ENCODE measurements at regions not wholly inside any gene's neighbourhood (a gene's known extent, or its start where the extent isn't known, plus 50 kb on each side); places are given as distances from the start of the nearest gene placed in this dataset.

GRCh38 chr1:208513799-208514198, 269.6 kb upstream of the PLXNA2 start:
- no peak for DNase-seq (ENCODE audit: low read depth)

- no peak for DNase-seq (ENCODE audit: low read depth)
Measured at GRCh38 chr1:208515129-208515528, 270.9 kb upstream of the PLXNA2 start.

- DNase-seq (ENCODE audit: low read depth) = no peak
Measured at GRCh38 chr1:208516780-208517179, 272.6 kb upstream of the PLXNA2 start.

- DNase-seq (ENCODE audit: low read depth) = no peak
Measured at GRCh38 chr1:208520438-208521099, 276.4 kb upstream of the PLXNA2 start.

GRCh38 chr1:208521534-208521933, 277.4 kb upstream of the PLXNA2 start:
- no peak for DNase-seq (ENCODE audit: low read depth)

GRCh38 chr1:208523007-208523406, 278.8 kb upstream of the PLXNA2 start:
- no peak for DNase-seq (ENCODE audit: low read depth)

- no peak for DNase-seq (ENCODE audit: low read depth)
Measured at GRCh38 chr1:208524376-208524775, 280.2 kb upstream of the PLXNA2 start.

GRCh38 chr1:208524925-208525324, 280.7 kb upstream of the PLXNA2 start:
- DNase-seq (ENCODE audit: low read depth) = no peak

GRCh38 chr1:208525417-208525816, 281.2 kb upstream of the PLXNA2 start:
- DNase-seq (ENCODE audit: low read depth) = no peak

GRCh38 chr1:208526613-208527125, 282.5 kb upstream of the PLXNA2 start:
- DNase-seq (ENCODE audit: low read depth) = no peak

GRCh38 chr1:208527156-208527555, 283.0 kb upstream of the PLXNA2 start:
- no peak for DNase-seq (ENCODE audit: low read depth)

GRCh38 chr1:208528578-208529240, 284.5 kb upstream of the PLXNA2 start:
- no peak for DNase-seq (ENCODE audit: low read depth)

GRCh38 chr1:208531003-208531750, 287.0 kb upstream of the PLXNA2 start:
- DNase-seq (ENCODE audit: low read depth) = no peak

- no peak for DNase-seq (ENCODE audit: low read depth)
Measured at GRCh38 chr1:208533746-208534598, 289.8 kb upstream of the PLXNA2 start.

- DNase-seq (ENCODE audit: low read depth) = no peak
Measured at GRCh38 chr1:208534599-208534897, 290.4 kb upstream of the PLXNA2 start.

GRCh38 chr1:208534979-208535378, 290.8 kb upstream of the PLXNA2 start:
- no peak for DNase-seq (ENCODE audit: low read depth)

GRCh38 chr1:208535511-208535910, 291.3 kb upstream of the PLXNA2 start:
- DNase-seq (ENCODE audit: low read depth) = no peak

- peak; percentile 12 for DNase-seq (ENCODE audit: low read depth)
Measured at GRCh38 chr1:208536212-208536611, 292.0 kb upstream of the PLXNA2 start.

- no peak for DNase-seq (ENCODE audit: low read depth)
Measured at GRCh38 chr1:208537198-208537597, 293.0 kb upstream of the PLXNA2 start.

- no peak for DNase-seq (ENCODE audit: low read depth)
Measured at GRCh38 chr1:208538078-208538477, 293.9 kb upstream of the PLXNA2 start.

GRCh38 chr1:208538587-208538986, 294.4 kb upstream of the PLXNA2 start:
- no peak for DNase-seq (ENCODE audit: low read depth)

- DNase-seq (ENCODE audit: low read depth) = no peak
Measured at GRCh38 chr1:208540724-208541123, 296.5 kb upstream of the PLXNA2 start.

All from CMK (cell line).